Esophagus (tissue), 2 donors: ENCODE measurements at regions not wholly inside any gene's neighbourhood (a gene's known extent, or its start where the extent isn't known, plus 50 kb on each side); places are given as distances from the start of the nearest gene placed in this dataset.

ENCODE experiments used
- H3K27ac ChIP-seq, 2 donors: one replicate each; pipeline ENCODE4 v1.5.1; 2013; ENCODE audit warnings: low read depth in 2 of 2, mild to moderate bottlenecking in 2 of 2, inconsistent platforms in 1 of 2, low read length in 1 of 2, moderate library complexity in 1 of 2
- H3K27me3 ChIP-seq, 2 donors: one replicate each; pipeline ENCODE4 v1.6.1; 2013; ENCODE audit warnings: low read length in 2 of 2, control low read depth in 1 of 2, mild to moderate bottlenecking in 1 of 2; ENCODE audit not compliant: insufficient read depth in 2 of 2, control insufficient read depth in 1 of 2
- H3K36me3 ChIP-seq, 2 donors: one replicate each; pipeline ENCODE4 v1.6.1; 2013; ENCODE audit warnings: low read length in 1 of 2; ENCODE audit not compliant: control insufficient read depth in 2 of 2, insufficient read depth in 2 of 2
- H3K4me1 ChIP-seq, 2 donors: one replicate each; pipeline ENCODE4 v1.6.1; 2013; ENCODE audit warnings: low read length in 1 of 2; ENCODE audit not compliant: control insufficient read depth in 2 of 2, insufficient read depth in 2 of 2
- H3K4me3 ChIP-seq, 2 donors: one replicate each; pipeline ENCODE4 v1.5.1; 2013; ENCODE audit warnings: low read length in 2 of 2, mild to moderate bottlenecking in 2 of 2, low read depth in 1 of 2, moderate library complexity in 1 of 2
- H3K9me3 ChIP-seq, 2 donors: one replicate each; pipeline ENCODE4 v1.6.1; 2013; ENCODE audit warnings: mild to moderate bottlenecking in 2 of 2, low read depth in 1 of 2, low read length in 1 of 2, moderate library complexity in 1 of 2; ENCODE audit not compliant: control insufficient read depth in 2 of 2, insufficient read depth in 1 of 2
- WGBS, 2 donors: extraction: QIAGEN DNeasy Blood & Tissue Kit; methylation state at CpG; one replicate each; pipeline ENCODE4 v1.1.7; 2013; 5-methylcytosine and 5-hydroxymethylcytosine counted together
- donor health status: healthy with polysubstance abuse.
- donor health status: Bipolar disorder and iron deficiency.

DNA sequence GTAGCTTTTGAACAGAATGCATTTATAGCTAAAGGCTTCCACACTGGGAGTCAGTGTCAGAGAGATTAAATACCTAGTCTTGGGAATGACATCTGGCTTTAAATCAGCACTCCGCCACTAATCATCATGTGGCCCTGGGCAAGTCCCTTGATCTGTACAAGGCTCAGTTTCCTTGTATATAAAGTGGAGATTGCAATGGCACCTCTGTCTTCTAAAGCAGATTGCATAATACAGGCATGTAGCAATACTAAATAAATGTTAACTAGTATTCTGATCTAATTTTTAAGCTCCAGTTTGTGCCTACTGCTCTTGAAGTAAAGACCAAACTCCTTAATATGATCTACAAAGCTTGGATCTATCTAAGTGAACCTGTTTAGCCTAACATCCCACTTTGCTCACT is 249.4 kb downstream of the PLPP3 start:
- no peaks in the 10 kb centered on the region for H3K36me3 ChIP-seq
- no peak overlapping the region for H3K27ac ChIP-seq
- no peaks in the 10 kb centered on the region for H3K27me3 ChIP-seq
- no peaks in the 10 kb centered on the region for H3K9me3 ChIP-seq
- H3K4me3 ChIP-seq, result no peak overlapping the region
- no peaks in the 10 kb centered on the region for H3K4me1 ChIP-seq
- WGBS, 2 donors, result 60 to 71% methylated on average over 1 of the region's 1 CpG

DNA sequence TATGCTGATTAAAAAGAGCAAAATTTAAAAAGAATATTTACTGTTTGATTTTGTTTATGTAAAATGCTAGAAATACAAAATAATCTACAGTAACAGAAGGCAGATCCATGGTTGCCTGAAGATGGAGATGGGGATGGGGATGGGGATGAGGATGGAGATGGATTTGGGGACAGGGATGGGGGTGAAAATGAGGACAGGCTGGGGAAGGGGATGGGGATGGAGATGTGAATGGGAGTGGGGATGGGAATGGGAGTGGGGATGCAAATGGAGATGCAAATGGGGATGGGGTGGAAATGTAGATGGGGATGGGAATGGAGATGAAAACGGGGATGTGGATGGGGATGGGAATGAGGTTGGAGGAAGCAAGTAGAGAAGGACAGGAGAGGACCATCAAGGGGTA is 252.2 kb downstream of the PLPP3 start:
- H3K4me1 ChIP-seq, result no peaks in the 10 kb centered on the region
- 78 to 79% methylated on average over 1 of the region's 1 CpG for WGBS, 2 donors

DNA sequence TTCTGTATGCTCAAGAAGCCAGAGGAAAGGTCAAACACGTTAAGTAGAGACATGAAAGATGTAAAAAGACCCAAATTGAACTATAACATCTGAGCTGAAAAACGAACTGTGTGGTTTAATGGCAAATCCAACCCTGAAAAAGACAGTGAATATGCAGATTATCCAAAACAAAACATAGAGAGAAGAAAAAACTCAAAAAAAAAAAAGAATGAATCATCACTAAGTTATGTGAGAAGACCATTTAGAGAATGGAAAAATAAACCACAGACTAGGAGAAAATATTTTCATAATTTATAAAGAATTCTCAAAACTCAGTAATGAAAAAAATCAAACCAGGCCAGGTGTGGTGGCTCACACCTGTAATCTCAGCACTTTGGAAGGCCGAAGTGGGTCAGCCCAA is 253.3 kb downstream of the PLPP3 start:
- 65 to 69% methylated on average over 3 of the region's 3 CpGs for WGBS, 2 donors
- no peaks in the 10 kb centered on the region for H3K9me3 ChIP-seq
- no peaks in the 10 kb centered on the region for H3K4me1 ChIP-seq
- H3K4me3 ChIP-seq, result no peak overlapping the region
- no peaks in the 10 kb centered on the region for H3K36me3 ChIP-seq
- H3K27ac ChIP-seq, result no peak overlapping the region
- no peaks in the 10 kb centered on the region for H3K27me3 ChIP-seq

More for the DNA sequence above, 252.2 kb downstream of the PLPP3 start:
- Histone ChIP-seq H3K4me3 (no peak overlapping the region), H3K27me3 (no peaks in the 10 kb centered on the region), H3K36me3 (no peaks in the 10 kb centered on the region), H3K27ac (no peak overlapping the region), H3K9me3 (no peaks in the 10 kb centered on the region)

DNA sequence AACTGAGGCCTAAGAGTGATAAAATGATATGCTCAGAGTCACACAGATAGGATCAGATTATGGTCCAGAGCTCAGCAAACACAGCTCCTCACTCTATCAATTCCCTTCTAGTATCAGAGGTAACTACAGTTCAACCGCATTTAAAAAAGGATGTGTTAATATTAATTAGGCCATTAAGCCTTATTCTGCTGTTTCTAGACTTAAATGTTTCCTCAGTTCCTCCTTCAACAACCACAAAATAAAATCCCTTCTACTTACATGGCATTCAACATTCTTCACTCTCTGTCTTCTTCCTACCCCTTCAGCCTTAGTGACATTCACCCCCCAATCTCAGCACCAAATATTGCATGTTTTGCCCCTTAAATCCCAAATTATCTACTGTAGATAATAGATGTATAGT is 254.9 kb downstream of the PLPP3 start:
- no peak overlapping the region for H3K27ac ChIP-seq
- H3K27me3 ChIP-seq, result no peaks in the 10 kb centered on the region
- H3K4me1 ChIP-seq, result no peaks in the 10 kb centered on the region
- H3K4me3 ChIP-seq, result no peak overlapping the region
- H3K36me3 ChIP-seq, result no peaks in the 10 kb centered on the region
- H3K9me3 ChIP-seq, result no peaks in the 10 kb centered on the region
- WGBS, 2 donors, result 93 to 96% methylated on average over 1 of the region's 1 CpG

DNA sequence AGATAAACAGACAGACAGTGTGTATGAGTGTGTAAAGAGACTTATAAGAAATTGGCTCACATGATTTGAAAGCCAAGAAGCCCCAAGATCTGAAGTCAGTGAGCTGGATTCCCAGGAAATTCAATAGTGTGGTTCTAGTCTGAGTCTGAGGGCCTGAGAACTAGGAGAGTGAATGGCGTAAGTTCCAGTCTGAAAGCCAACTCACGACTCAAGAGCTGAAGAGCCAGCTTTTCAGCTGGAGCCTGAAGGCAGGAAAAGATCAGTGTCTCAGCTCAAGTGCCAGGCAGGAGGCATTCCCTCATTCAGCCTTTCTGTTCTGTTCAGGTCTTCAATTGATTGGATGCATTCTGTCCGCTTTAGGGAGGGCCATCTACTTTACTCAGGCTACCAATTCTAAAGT is 257.2 kb downstream of the PLPP3 start:
- Histone ChIP-seq H3K4me3 (no peak overlapping the region), H3K27ac (no peak overlapping the region), H3K4me1 (no peaks in the 10 kb centered on the region), H3K36me3 (no peaks in the 10 kb centered on the region), H3K9me3 (no peaks in the 10 kb centered on the region), H3K27me3 (no peaks in the 10 kb centered on the region)
- 54 to 69% methylated on average over 3 of the region's 3 CpGs for WGBS, 2 donors

DNA sequence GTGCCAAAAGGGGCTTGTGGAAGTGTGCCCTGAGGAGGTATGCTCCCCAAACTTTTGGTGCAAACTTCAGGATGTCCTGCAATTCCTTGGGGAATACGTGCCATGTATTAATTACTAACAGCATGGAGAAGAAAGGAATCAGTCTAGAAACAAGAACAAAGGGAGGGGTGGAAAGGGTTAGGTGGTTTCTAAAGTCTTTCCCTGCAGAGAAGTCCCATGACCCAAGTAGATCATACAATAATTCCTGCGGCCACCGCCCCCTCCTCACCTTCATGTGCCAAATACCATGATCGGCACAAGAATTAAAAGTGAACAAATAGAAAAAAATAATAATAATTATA is 258.2 kb downstream of the PLPP3 start:
- H3K27ac ChIP-seq, result no peak overlapping the region

DNA sequence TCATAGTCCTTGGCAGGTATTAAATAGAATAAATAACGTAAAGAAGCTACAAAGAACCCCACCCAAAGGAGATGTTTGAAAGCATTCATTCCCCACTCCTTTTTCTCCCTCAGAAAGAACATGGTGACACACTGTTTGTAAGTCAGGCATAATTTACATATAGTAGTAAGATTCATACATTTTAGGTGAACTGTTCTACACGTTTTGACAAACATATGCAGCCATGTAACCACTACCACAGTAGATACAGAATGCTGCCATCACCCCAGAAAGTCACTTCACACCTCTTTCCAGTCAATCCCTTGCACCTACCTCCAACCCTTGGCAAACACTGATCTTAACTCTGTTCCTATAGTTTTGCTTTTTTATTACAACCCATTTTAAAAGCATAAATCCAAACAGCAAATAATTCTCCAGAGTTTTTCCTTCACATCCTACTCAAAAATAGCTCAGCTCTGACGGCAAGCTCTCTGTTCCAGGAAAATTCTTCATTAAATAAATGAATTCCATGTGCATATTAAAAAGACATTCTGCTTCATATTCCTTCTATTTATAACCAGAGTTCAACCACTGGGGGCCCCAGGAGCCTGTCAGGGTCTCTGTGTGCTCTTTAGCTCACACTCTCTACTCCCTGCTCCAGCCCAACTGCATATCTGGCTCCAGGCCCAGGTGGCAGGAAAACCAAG is 258.8 kb downstream of the PLPP3 start:
- Histone ChIP-seq H3K36me3 (no peaks in the 10 kb centered on the region), H3K9me3 (no peaks in the 10 kb centered on the region), H3K4me3 (no peak overlapping the region), H3K27ac (no peak overlapping the region), H3K27me3 (no peaks in the 10 kb centered on the region), H3K4me1 (no peaks in the 10 kb centered on the region)
- WGBS, 2 donors, result 53 to 64% methylated on average over 3 of the region's 3 CpGs

More for the DNA sequence above, 258.2 kb downstream of the PLPP3 start:
- Histone ChIP-seq H3K36me3 (no peaks in the 10 kb centered on the region), H3K4me1 (no peaks in the 10 kb centered on the region), H3K4me3 (no peak overlapping the region), H3K9me3 (no peaks in the 10 kb centered on the region), H3K27me3 (no peaks in the 10 kb centered on the region)
- WGBS, 2 donors, result 83 to 88% methylated on average over 4 of the region's 4 CpGs

DNA sequence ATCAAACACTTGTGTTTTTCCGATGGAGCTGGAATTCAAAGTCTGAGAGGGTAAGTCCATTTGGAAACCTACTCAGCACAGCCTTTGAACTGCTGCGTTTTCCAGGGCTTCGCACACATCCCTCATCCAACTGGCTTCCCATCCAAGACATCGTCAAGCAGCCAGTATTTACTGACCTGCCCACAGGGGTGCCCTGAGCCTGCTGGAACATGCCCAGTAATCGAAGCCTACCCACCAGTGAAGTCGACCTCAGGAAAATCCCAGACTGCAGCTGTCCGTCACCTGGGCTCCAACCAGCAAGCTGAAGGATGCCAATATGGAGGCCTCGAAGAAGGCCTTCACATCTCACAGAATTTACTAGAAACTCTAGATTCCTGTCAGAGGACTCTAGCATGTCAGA is 261.6 kb downstream of the PLPP3 start:
- WGBS, 2 donors, result 92% methylated on average over 8 of the region's 8 CpGs
- no peak overlapping the region for H3K4me3 ChIP-seq
- H3K36me3 ChIP-seq, result no peaks in the 10 kb centered on the region
- peaks cover 0 to 2% of the 10 kb centered on the region in 2 donors for H3K27me3 ChIP-seq
- no peaks in the 10 kb centered on the region for H3K4me1 ChIP-seq
- H3K9me3 ChIP-seq, result no peaks in the 10 kb centered on the region
- no peak overlapping the region for H3K27ac ChIP-seq

DNA sequence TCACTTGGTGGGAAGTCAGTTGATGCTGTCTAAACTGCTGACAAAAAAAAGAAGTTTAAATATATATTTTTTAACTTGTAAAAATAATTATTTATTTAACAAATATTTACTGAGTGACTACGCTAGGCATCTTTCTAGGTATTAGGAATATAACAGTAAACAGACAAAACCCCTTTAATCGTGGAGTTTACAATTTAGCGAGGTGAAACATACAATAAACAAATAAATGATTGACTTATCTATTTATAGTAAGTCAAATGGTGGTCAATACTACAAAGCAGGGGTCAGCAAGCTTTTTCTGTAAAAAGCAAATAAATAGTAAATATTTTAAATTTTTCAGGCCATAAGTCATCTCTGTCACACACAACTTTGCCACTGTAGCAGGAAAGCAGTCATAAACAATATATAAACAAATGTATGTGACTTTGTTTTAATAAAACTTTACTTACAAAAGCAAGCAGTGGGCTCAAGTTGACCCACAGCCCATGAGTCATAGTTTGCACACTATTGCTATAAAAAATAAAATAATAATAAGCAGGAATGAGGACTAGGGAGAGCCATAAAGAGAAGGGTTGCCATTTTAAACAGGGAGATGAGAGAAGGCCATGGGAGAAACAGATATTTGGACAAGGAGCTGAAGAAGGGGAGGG is 263.9 kb downstream of the PLPP3 start:
- no peaks in the 10 kb centered on the region for H3K36me3 ChIP-seq

DNA sequence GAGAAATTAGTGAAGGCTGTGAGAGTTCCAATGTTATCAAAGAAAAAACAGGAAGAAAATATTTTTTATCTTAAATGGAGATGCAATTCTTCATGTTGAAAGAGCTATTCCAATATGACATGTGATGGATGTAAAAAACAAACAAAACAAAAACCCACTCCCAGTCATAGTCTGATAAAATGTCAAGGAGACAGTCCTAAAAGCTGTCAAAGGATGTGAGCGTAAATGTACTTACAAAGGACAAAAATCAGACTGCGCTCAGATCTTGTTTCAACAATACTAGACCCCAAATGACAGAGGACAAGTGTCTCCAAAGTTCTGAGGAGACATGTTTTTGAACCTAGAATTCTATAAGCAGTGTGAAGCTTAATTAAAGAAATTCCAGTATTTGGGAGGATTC is 265.8 kb downstream of the PLPP3 start:
- Histone ChIP-seq H3K27me3 (peaks cover 0 to 2% of the 10 kb centered on the region in 2 donors), H3K4me3 (no peak overlapping the region), H3K9me3 (no peaks in the 10 kb centered on the region), H3K4me1 (no peaks in the 10 kb centered on the region), H3K27ac (no peak overlapping the region), H3K36me3 (peaks cover 0 to 2% of the 10 kb centered on the region in 2 donors)
- WGBS, 2 donors, result 94 to 97% methylated on average over 2 of the region's 2 CpGs

More for the DNA sequence above, 263.9 kb downstream of the PLPP3 start:
- peaks cover 0 to 2% of the 10 kb centered on the region in 2 donors for H3K27me3 ChIP-seq
- H3K4me1 ChIP-seq, result no peaks in the 10 kb centered on the region
- H3K4me3 ChIP-seq, result no peak overlapping the region
- H3K9me3 ChIP-seq, result no peaks in the 10 kb centered on the region
- 92 to 94% methylated on average over 3 of the region's 3 CpGs for WGBS, 2 donors
- H3K27ac ChIP-seq, result no peak overlapping the region
